ENCODE measurements at regions not wholly inside any gene's neighbourhood (a gene's known extent, or its start where the extent isn't known, plus 50 kb on each side); places are given as distances from the start of the nearest gene placed in this dataset.
"Not testable (repeated sequence)": the region's sequence is repeated elsewhere in the genome, so short reads cannot be mapped to it uniquely, and the experiment has no call there.

GRCh38 chr6:78709021-78709420 lies 158.3 kb upstream of the IRAK1BP1 start:
- CTCF ChIA-PET = no interaction called here
- H3K36me3 Mint-ChIP-seq (ENCODE audit: low read depth) = no peaks in the 10 kb centered on the region
- no peaks in the 10 kb centered on the region for H3K9me3 Mint-ChIP-seq (ENCODE audit: low read depth)
- H3K27ac Mint-ChIP-seq = no peak overlapping the region
- H3K27me3 Mint-ChIP-seq = no peaks in the 10 kb centered on the region
- DNase-seq = no peak
- intact Hi-C loops (cut with DNase I, micrococcal nuclease) = no loop called here
- POLR2A ChIA-PET = no interaction called here
- H3K4me3 Mint-ChIP-seq = no peak overlapping the region
- no peaks in the 10 kb centered on the region for H3K4me1 Mint-ChIP-seq
- ATAC-seq = no peak

GRCh38 chr6:78713564-78713963 lies 153.8 kb upstream of the IRAK1BP1 start:
- CTCF ChIA-PET = no interaction called here
- Mint-ChIP-seq H3K36me3 (ENCODE audit: low read depth) (no peaks in the 10 kb centered on the region), H3K4me1 (no peaks in the 10 kb centered on the region), H3K4me3 (no peak overlapping the region), H3K27me3 (no peaks in the 10 kb centered on the region), H3K27ac (no peak overlapping the region), H3K9me3 (ENCODE audit: low read depth) (no peaks in the 10 kb centered on the region)
- DNase-seq (no peak), ATAC-seq (no peak)
- intact Hi-C loops (cut with DNase I, micrococcal nuclease) = no loop called here
- POLR2A ChIA-PET = no interaction called here

- H3K27me3 Mint-ChIP-seq = no peaks in the 10 kb centered on the region
- no peak for DNase-seq
- ATAC-seq = no peak
- ChIA-PET POLR2A (no interaction called here), CTCF (no interaction called here)
- no peak overlapping the region for H3K4me3 Mint-ChIP-seq
- H3K9me3 Mint-ChIP-seq (ENCODE audit: low read depth) = peaks cover 32% of the 10 kb centered on the region
- no peaks in the 10 kb centered on the region for H3K4me1 Mint-ChIP-seq
- no peak overlapping the region for H3K27ac Mint-ChIP-seq
- intact Hi-C loops (cut with DNase I, micrococcal nuclease) = no loop called here
- H3K36me3 Mint-ChIP-seq (ENCODE audit: low read depth) = no peaks in the 10 kb centered on the region
Observed at GRCh38 chr6:78744144-78744543, 123.2 kb upstream of the IRAK1BP1 start.

- intact Hi-C loops (cut with DNase I, micrococcal nuclease) = no loop called here
- DNase-seq = no peak
- no peak overlapping the region for H3K27ac Mint-ChIP-seq
- ChIA-PET POLR2A (no interaction called here), CTCF (no interaction called here)
- ATAC-seq = no peak
- H3K4me1 Mint-ChIP-seq = no peaks in the 10 kb centered on the region
- no peak overlapping the region for H3K4me3 Mint-ChIP-seq
- H3K27me3 Mint-ChIP-seq = no peaks in the 10 kb centered on the region
- H3K36me3 Mint-ChIP-seq (ENCODE audit: low read depth) = no peaks in the 10 kb centered on the region
- H3K9me3 Mint-ChIP-seq (ENCODE audit: low read depth) = peaks cover 23% of the 10 kb centered on the region
Observed at GRCh38 chr6:78746457-78746856, 120.9 kb upstream of the IRAK1BP1 start.

- intact Hi-C loops (cut with DNase I, micrococcal nuclease) = no loop called here
- Mint-ChIP-seq H3K4me1 (no peaks in the 10 kb centered on the region), H3K4me3 (no peak overlapping the region), H3K27me3 (no peaks in the 10 kb centered on the region), H3K27ac (no peak overlapping the region), H3K36me3 (ENCODE audit: low read depth) (no peaks in the 10 kb centered on the region), H3K9me3 (ENCODE audit: low read depth) (peaks cover 15% of the 10 kb centered on the region)
- ATAC-seq (no peak), DNase-seq (no peak)
- ChIA-PET CTCF (no interaction called here), POLR2A (no interaction called here)
Observed at GRCh38 chr6:78749326-78749725, 118.0 kb upstream of the IRAK1BP1 start.

- POLR2A ChIA-PET; ATAC-seq; intact Hi-C loops (cut with DNase I, micrococcal nuclease); H3K4me1 Mint-ChIP-seq; H3K27ac Mint-ChIP-seq; H3K36me3 Mint-ChIP-seq (ENCODE audit: low read depth); CTCF ChIA-PET; H3K27me3 Mint-ChIP-seq; H3K4me3 Mint-ChIP-seq; DNase-seq: not testable (repeated sequence)
- peaks cover 11% of the 10 kb centered on the region for H3K9me3 Mint-ChIP-seq (ENCODE audit: low read depth)
Observed at GRCh38 chr6:78758297-78758798, 109.0 kb upstream of the IRAK1BP1 start.

GRCh38 chr6:78768271-78768670 lies 99.1 kb upstream of the IRAK1BP1 start:
- H3K36me3 Mint-ChIP-seq (ENCODE audit: low read depth) = no peaks in the 10 kb centered on the region
- intact Hi-C loops (cut with DNase I, micrococcal nuclease) = no loop called here
- ChIA-PET CTCF (no interaction called here), POLR2A (no interaction called here)
- no peaks in the 10 kb centered on the region for H3K9me3 Mint-ChIP-seq (ENCODE audit: low read depth)
- no peak overlapping the region for H3K4me3 Mint-ChIP-seq
- no peaks in the 10 kb centered on the region for H3K27me3 Mint-ChIP-seq
- ATAC-seq (no peak), DNase-seq (no peak)
- H3K4me1 Mint-ChIP-seq = no peaks in the 10 kb centered on the region
- no peak overlapping the region for H3K27ac Mint-ChIP-seq

- intact Hi-C loops (cut with DNase I, micrococcal nuclease) = no loop called here
- H3K36me3 Mint-ChIP-seq (ENCODE audit: low read depth) = no peaks in the 10 kb centered on the region
- H3K4me1 Mint-ChIP-seq = no peaks in the 10 kb centered on the region
- H3K27me3 Mint-ChIP-seq = no peaks in the 10 kb centered on the region
- no peak for ATAC-seq
- no peak overlapping the region for H3K4me3 Mint-ChIP-seq
- no peaks in the 10 kb centered on the region for H3K9me3 Mint-ChIP-seq (ENCODE audit: low read depth)
- ChIA-PET CTCF (no interaction called here), POLR2A (no interaction called here)
- no peak overlapping the region for H3K27ac Mint-ChIP-seq
- DNase-seq = no peak
Observed at GRCh38 chr6:78770765-78771164, 96.6 kb upstream of the IRAK1BP1 start.

GRCh38 chr6:78771586-78771985 lies 95.8 kb upstream of the IRAK1BP1 start:
- Mint-ChIP-seq H3K27me3 (no peaks in the 10 kb centered on the region), H3K4me3 (no peak overlapping the region), H3K36me3 (ENCODE audit: low read depth) (no peaks in the 10 kb centered on the region), H3K9me3 (ENCODE audit: low read depth) (no peaks in the 10 kb centered on the region), H3K27ac (no peak overlapping the region), H3K4me1 (no peaks in the 10 kb centered on the region)
- DNase-seq (no peak), ATAC-seq (no peak)
- ChIA-PET POLR2A (no interaction called here), CTCF (no interaction called here)
- intact Hi-C loops (cut with DNase I, micrococcal nuclease) = no loop called here

GRCh38 chr6:78781001-78781400 lies 86.3 kb upstream of the IRAK1BP1 start:
- Mint-ChIP-seq H3K4me1 (no peaks in the 10 kb centered on the region), H3K36me3 (ENCODE audit: low read depth) (no peaks in the 10 kb centered on the region), H3K4me3 (no peak overlapping the region), H3K27me3 (peaks cover 2% of the 10 kb centered on the region), H3K9me3 (ENCODE audit: low read depth) (no peaks in the 10 kb centered on the region), H3K27ac (no peak overlapping the region)
- intact Hi-C loops (cut with DNase I, micrococcal nuclease) = no loop called here
- POLR2A ChIA-PET = no interaction called here
- no peak for ATAC-seq
- CTCF ChIA-PET = no interaction called here
- DNase-seq = no peak

- intact Hi-C loops (cut with DNase I, micrococcal nuclease); H3K9me3 Mint-ChIP-seq (ENCODE audit: low read depth); H3K4me1 Mint-ChIP-seq; ATAC-seq; H3K27me3 Mint-ChIP-seq; POLR2A ChIA-PET; H3K27ac Mint-ChIP-seq; CTCF ChIA-PET; H3K4me3 Mint-ChIP-seq; H3K36me3 Mint-ChIP-seq (ENCODE audit: low read depth); DNase-seq: not testable (repeated sequence)
Observed at GRCh38 chr6:78783366-78783765, 84.0 kb upstream of the IRAK1BP1 start.

GRCh38 chr6:78797270-78797669 lies 70.1 kb upstream of the IRAK1BP1 start:
- no peaks in the 10 kb centered on the region for H3K4me1 Mint-ChIP-seq
- H3K9me3 Mint-ChIP-seq (ENCODE audit: low read depth) = peaks cover 29% of the 10 kb centered on the region
- no peaks in the 10 kb centered on the region for H3K36me3 Mint-ChIP-seq (ENCODE audit: low read depth)
- H3K27ac Mint-ChIP-seq = no peak overlapping the region
- POLR2A ChIA-PET = no interaction called here
- ATAC-seq (no peak), DNase-seq (no peak)
- CTCF ChIA-PET = no interaction called here
- intact Hi-C loops (cut with DNase I, micrococcal nuclease) = no loop called here
- H3K4me3 Mint-ChIP-seq = no peak overlapping the region
- H3K27me3 Mint-ChIP-seq = no peaks in the 10 kb centered on the region

- CTCF ChIA-PET = no interaction called here
Observed at GRCh38 chr6:78799682-78800081, 67.7 kb upstream of the IRAK1BP1 start.

More at GRCh38 chr6:78799682-78800081, 67.7 kb upstream of the IRAK1BP1 start:
- DNase-seq = no peak
- peaks cover 32% of the 10 kb centered on the region for H3K9me3 Mint-ChIP-seq (ENCODE audit: low read depth)
- POLR2A ChIA-PET = no interaction called here
- no peaks in the 10 kb centered on the region for H3K27me3 Mint-ChIP-seq
- intact Hi-C loops (cut with DNase I, micrococcal nuclease) = no loop called here
- no peak overlapping the region for H3K27ac Mint-ChIP-seq
- no peaks in the 10 kb centered on the region for H3K4me1 Mint-ChIP-seq
- no peak overlapping the region for H3K4me3 Mint-ChIP-seq
- H3K36me3 Mint-ChIP-seq (ENCODE audit: low read depth) = no peaks in the 10 kb centered on the region
- no peak for ATAC-seq
